HG03159 (cell line): ENCODE measurements at regions not wholly inside any gene's neighbourhood (a gene's known extent, or its start where the extent isn't known, plus 50 kb on each side); places are given as distances from the start of the nearest gene placed in this dataset.
"Not testable (repeated sequence)": the region's sequence is repeated elsewhere in the genome, so short reads cannot be mapped to it uniquely, and the experiment has no call there.

Experiments
- ATAC-seq: cut with Tn5 transposase; IDR thresholded peaks from one replicate; pipeline ENCODE4 v1.9.1; 2021; ENCODE audit warnings: mild to moderate bottlenecking, moderate library complexity; ENCODE audit not compliant: unreplicated experiment

GRCh38 chr2:223459328-223459939, 142.7 kb downstream of the SCG2 start:
- no peak for ATAC-seq

GRCh38 chr2:223460209-223460608, 142.0 kb downstream of the SCG2 start:
- no peak for ATAC-seq

GRCh38 chr2:223460774-223461211, 141.4 kb downstream of the SCG2 start:
- ATAC-seq = no peak

- ATAC-seq = no peak
Measured at GRCh38 chr2:223464071-223464470, 138.1 kb downstream of the SCG2 start.

- ATAC-seq = no peak
Measured at GRCh38 chr2:223465793-223466192, 136.4 kb downstream of the SCG2 start.

- no peak for ATAC-seq
Measured at GRCh38 chr2:223467196-223467595, 135.0 kb downstream of the SCG2 start.

- ATAC-seq = no peak
Measured at GRCh38 chr2:223469270-223470046, 132.7 kb downstream of the SCG2 start.

GRCh38 chr2:223470602-223471001, 131.6 kb downstream of the SCG2 start:
- no peak for ATAC-seq

DNA sequence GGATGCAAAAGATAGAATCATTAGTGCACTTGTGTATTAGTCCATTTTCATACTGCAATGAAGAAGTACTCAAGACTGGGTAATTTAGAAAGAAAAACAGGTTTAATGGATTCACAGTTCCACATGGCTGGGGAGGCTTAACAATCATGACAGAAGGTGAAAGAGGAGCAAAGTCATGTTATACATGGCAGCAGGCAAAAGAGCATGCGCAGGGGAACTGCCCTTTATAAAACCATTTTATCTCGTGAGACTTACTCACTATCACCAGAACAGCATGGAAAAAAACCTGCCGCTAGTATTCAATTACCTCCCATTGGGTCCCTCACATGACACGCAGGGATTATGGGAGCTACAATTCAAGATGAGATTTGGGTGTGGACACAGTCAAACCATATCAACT, 129.4 kb downstream of the SCG2 start:
- no peak for ATAC-seq

GRCh38 chr2:223474893-223475292, 127.3 kb downstream of the SCG2 start:
- ATAC-seq = no peak

GRCh38 chr2:223475901-223476300, 126.3 kb downstream of the SCG2 start:
- no peak for ATAC-seq

DNA sequence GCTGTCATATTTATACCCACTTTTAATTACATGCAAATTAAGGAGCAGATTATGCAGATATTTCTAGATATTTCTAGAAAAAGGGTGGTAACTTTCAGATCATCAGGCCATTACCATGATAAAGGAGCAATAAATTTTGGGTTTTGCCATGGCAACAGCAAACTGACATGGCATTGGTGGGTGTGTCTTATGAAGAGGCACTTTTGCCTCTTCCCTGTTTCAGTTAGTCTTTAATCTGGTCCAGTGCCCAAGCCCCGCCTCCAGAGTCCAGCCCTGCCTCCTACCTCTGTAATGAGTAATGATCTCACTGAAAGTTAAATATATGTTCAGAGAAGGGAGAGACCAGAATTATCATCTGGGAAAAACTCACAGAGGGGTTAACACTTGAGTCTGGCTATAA, 124.8 kb downstream of the SCG2 start:
- no peak for ATAC-seq

DNA sequence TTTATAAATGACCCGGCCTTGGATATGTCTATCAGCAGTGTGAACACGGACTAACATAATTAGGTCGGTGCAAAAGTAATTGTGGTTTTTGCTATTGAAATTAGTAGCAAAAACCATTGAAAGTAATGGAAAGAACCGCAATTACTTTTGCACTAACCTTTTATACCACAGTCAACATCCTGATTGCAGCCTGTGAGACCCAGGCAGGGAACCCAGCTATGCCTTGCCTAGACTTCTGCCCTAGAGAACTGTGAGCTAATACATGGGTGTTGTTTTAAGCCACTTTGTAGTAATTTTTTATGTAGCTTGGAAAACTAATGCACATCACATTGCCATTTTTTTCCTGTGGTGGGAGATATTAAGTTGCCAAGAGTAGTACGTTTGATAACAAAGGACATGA, 120.7 kb downstream of the SCG2 start:
- no peak for ATAC-seq

DNA sequence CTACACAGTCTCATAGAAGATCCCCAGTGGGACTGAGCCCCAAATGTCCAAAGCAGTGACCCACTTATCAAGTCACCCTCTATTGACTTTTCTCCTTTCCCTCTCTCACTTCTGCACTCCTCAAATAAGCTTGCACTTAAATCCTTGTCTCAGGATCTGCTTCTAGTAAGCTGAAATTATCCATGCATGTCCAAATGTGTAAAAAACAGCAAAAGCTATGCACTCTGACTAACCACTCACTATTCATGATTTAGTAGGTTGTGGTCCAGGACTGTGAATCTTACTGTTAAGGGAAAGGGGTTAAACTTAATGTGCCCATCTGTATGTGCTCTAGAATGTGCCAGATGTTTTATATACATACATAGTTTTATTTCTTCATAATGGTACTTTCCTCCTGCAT, 115.4 kb downstream of the SCG2 start:
- no peak for ATAC-seq

DNA sequence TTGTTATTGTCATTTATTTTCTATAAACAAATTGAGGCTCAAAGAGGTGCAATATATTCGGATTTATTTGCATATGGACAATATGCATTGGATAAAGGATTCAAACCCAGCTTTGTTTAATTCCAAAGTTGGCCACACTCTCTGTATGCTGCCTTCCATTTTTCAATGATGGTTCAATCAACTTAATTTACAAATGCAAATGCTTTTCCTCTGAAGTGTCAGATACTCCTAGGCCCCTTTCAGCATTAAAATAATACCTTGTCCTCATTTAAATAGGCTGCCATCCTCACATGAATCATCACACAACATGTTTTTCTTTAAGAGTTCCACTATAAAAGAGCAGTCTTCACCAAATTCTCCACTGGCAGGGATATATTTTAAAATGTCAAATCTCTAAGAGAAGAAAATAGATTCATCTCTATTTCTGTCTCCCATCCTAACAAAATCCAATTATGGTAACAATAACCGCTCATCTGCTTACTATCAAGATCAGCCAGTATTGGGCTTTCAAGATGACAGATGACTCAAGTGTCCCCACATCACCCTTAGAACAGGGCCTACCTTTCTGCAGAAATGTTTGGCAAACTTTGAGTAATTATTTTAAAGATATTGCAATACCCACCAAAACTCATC, 114.8 kb downstream of the SCG2 start:
- no peak for ATAC-seq

DNA sequence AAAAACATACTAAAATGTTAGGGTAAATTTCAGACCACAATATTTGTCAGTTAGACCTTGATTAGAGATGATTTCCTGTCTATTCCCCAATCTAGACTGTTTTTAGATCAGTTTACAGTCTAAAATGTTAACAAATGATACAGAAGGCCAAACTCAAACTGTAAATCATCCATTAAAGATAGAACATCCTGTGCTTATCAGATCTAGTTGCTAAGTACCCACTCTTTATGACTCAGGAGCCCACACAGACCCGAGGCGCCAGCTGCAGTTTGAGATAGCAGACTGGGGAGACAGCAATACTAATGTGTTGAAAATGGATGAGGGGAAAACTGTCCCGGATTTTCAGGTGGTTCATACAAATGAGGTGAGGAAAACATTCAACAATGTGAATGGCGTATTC, 113.3 kb downstream of the SCG2 start:
- ATAC-seq = no peak

DNA sequence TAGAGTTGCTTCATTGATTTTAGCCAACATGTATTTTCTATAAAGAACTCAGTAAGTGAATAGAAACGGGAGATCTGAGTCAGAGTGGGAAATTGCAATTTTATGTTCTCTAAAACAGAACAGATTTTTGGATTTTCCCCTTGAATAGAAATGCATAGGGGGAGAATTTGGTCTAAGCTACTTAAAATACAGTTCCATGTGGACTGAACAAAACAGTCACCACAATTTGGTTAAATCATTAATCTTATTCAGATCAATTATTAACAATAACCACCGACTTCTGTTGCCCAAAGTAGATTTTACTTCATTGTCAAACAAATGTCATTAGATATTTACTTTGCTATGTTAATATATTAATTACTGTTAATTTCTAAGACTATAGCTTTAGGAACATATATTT, 107.7 kb downstream of the SCG2 start:
- ATAC-seq = no peak

DNA sequence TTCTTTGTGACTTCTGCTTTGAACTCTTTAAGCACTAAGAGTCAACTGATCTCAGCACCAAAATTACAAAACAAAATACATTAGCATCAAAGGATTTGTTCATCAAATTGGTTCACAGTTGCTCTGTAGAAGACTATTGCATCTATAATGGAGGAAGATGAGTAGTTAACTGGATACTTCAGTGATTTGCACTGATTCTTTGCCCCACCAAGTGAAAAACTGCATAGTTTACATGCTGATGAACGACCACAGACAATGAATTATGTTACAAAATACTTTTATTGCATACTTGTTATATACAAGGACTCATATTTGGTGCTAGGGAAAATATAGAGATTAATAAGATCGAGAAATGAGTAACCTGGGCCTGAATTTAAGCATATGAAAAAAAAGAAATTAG, 107.2 kb downstream of the SCG2 start:
- no peak for ATAC-seq

DNA sequence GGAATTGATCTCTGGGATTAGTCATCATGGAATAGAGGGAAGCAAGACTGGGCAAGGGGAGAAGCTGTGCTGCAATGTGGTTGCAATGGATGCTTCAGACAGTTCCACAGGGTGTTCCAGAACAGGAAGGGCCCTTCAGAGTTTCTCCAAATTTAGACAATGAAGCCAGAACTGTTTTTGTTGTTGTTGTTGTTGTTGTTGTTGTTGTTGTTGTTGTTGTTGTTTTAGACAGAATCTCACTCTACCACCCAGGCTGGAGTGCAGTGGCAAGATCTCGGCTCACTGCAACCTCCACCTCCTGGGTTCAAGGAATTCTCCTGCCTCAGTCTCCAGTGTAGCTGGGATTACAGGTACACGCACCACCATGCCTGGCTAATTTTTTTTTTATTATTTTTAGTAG, 105.3 kb downstream of the SCG2 start:
- ATAC-seq = not testable (repeated sequence)

DNA sequence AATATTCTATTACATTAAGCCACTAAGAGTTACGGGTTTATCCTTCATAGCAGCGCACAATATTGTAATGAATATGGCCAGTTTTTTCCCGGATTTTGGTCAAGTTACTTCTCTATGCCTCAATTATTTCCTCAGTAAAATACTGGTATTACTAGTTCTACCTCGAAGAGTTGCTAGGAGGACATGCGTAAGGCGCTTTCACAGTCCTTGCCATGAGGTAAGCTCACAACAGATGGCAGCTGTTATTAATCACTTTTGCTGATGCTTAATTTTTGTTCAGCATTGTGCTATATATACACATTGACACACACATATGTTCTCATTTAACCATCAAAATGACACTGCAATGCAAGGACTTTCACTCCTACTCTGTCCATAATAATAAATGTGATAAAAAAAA, 101.5 kb downstream of the SCG2 start:
- ATAC-seq = no peak

GRCh38 chr2:223501641-223502040, 100.5 kb downstream of the SCG2 start:
- ATAC-seq = no peak

DNA sequence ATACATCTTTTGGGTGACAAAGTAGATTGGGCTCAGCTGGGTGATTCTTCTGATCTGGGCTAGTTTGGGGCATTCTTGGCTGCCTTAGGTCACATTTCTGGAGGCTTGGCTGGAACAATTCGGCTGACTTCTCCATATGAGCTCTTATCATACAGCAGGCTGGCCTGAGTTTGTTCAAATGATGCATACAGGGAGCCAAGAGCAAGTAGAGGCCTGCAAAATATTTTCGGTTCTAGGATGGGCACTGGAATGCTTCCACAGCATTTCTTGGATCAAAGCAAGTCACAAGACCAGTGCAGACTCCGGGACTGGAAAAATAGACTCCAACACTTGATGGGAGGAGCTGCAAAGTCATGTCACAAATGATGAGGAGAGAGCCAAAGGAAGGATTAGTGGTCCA, 98.4 kb downstream of the SCG2 start:
- no peak for ATAC-seq
